ENCODE measurements at regions not wholly inside any gene's neighbourhood (a gene's known extent, or its start where the extent isn't known, plus 50 kb on each side); places are given as distances from the start of the nearest gene placed in this dataset.

DNA sequence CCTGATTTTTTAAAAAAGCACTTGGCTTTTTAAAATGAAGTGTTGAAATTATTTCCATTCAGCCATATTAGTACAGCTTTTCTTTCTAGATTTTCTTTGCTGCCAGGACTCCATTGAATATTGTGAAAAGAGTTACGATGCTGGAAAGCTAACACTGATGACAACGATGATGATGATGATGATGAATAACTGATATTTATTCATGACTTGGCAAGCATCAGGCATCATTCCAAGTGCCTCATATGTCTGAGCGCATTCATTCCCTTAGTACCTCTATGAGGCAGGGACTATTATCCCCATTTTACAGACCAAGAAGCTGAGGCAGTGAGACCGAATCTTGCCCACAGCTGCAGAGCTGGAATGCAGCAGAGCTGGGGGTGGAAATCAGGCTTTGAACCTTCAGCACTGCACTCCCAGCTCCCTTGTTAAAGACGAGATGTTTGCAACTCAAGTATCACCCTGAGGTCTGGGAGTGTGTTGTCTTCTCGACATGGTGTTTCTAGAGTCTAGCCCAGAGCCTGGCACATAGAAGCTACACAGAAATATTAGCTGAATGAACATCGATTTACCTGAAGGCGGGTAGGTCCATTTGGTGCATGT is 85.5 kb upstream of the FRMD1 start:
- no peak overlapping the region for H2AK5ac ChIP-seq (ENCODE audit: insufficient read length, low read length)
- DNase-seq: no peak
- H4K8ac ChIP-seq (replicated peaks; ENCODE audit: insufficient read length, low read depth, low read length): no peak overlapping the region
- no peak overlapping the region for H2BK20ac ChIP-seq (ENCODE audit: low read depth, low read length, poor library complexity, severe bottlenecking)
- H2BK120ac ChIP-seq (ENCODE audit: low read depth, low read length, poor library complexity, severe bottlenecking): no peak overlapping the region
- no peaks in the 10 kb centered on the region for H4K20me1 ChIP-seq (ENCODE audit: control insufficient read depth, insufficient read depth, insufficient read length)
- no peak overlapping the region for H3K56ac ChIP-seq (ENCODE audit: insufficient read length, low read depth, low read length)
- H2BK15ac ChIP-seq (ENCODE audit: low read depth, low read length): no peak overlapping the region
- Mint-ChIP-seq H3K27me3 (ENCODE audit: low read depth) (peaks cover 7% of the 10 kb centered on the region), H3K4me1 (peaks cover 28 to 30% of the 10 kb centered on the region in 2 experiments), H3K36me3 (ENCODE audit: insufficient read depth in 1 of 3, low read depth in 3 of 3) (peaks cover 0 to 9% (median 0%) of the 10 kb centered on the region in 3 experiments; a peak in 3 of 7 replicates), H3K4me3 (no peak overlapping the region), H3K27ac (no peak overlapping the region), H3K9me3 (peaks cover 0 to 8% of the 10 kb centered on the region in 2 experiments; a peak in 3 of 5 replicates)
- TF ChIP-seq, protein P1, sequence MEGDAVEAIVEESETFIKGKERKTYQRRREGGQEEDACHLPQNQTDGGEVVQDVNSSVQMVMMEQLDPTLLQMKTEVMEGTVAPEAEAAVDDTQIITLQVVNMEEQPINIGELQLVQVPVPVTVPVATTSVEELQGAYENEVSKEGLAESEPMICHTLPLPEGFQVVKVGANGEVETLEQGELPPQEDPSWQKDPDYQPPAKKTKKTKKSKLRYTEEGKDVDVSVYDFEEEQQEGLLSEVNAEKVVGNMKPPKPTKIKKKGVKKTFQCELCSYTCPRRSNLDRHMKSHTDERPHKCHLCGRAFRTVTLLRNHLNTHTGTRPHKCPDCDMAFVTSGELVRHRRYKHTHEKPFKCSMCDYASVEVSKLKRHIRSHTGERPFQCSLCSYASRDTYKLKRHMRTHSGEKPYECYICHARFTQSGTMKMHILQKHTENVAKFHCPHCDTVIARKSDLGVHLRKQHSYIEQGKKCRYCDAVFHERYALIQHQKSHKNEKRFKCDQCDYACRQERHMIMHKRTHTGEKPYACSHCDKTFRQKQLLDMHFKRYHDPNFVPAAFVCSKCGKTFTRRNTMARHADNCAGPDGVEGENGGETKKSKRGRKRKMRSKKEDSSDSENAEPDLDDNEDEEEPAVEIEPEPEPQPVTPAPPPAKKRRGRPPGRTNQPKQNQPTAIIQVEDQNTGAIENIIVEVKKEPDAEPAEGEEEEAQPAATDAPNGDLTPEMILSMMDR (conservative IDR thresholded peaks at IDR 0.05): no peak
- H3K14ac ChIP-seq (ENCODE audit: insufficient read depth, low read length): no peak overlapping the region
- H3K27ac ChIP-seq (ENCODE audit: insufficient read length, low read depth, low read length): no peak overlapping the region
- H3K27me3 ChIP-seq (ENCODE audit: insufficient read depth, low read length): no peaks in the 10 kb centered on the region
- H3K23me2 ChIP-seq (ENCODE audit: insufficient read length, low read depth, low read length, poor library complexity, severe bottlenecking): no peaks in the 10 kb centered on the region
- no peak overlapping the region for H3K4me2 ChIP-seq (ENCODE audit: insufficient read depth, insufficient read length, low read length)
- no peak overlapping the region for H3T11ph ChIP-seq (ENCODE audit: low read length)
- H2AFZ ChIP-seq (ENCODE audit: low read length): no peak overlapping the region
- no peak overlapping the region for H4K91ac ChIP-seq (ENCODE audit: insufficient read length, low read depth, low read length)
- no peaks in the 10 kb centered on the region for H3K9me3 ChIP-seq (ENCODE audit: control insufficient read depth, low read depth, low read length)
- H3K79me2 ChIP-seq (ENCODE audit: insufficient read depth, low read length): no peaks in the 10 kb centered on the region
- H3K18ac ChIP-seq (ENCODE audit: insufficient read length, low read depth, low read length): no peak overlapping the region
- H3K4me1 ChIP-seq (ENCODE audit: insufficient read depth, low read length): no peaks in the 10 kb centered on the region
- H2BK12ac ChIP-seq (ENCODE audit: insufficient read length, low read depth, low read length): no peak overlapping the region
- no CpG with 5 or more reads among the region's 8 CpGs for WGBS (ENCODE audit: extremely low coverage, insufficient read length, low lambda C conversion rate)
- no peak overlapping the region for H3K9ac ChIP-seq (ENCODE audit: extremely low read depth, insufficient read length, low read length)
- no peak overlapping the region for H3K23ac ChIP-seq (ENCODE audit: insufficient read length, low read depth, low read length)
- H3K79me1 ChIP-seq (ENCODE audit: insufficient read depth, low read depth, low read length, poor library complexity, severe bottlenecking): no peaks in the 10 kb centered on the region
- no peak overlapping the region for H2BK5ac ChIP-seq (ENCODE audit: insufficient read length, low read length)
- no peak overlapping the region for H3K4ac ChIP-seq (ENCODE audit: low read depth, low read length)
- no peak overlapping the region for H4K5ac ChIP-seq (ENCODE audit: insufficient read length, low read depth, low read length)
